Liver (tissue), 8 donors: ENCODE measurements at regions not wholly inside any gene's neighbourhood (a gene's known extent, or its start where the extent isn't known, plus 50 kb on each side); places are given as distances from the start of the nearest gene placed in this dataset.

Experiments
- DNase-seq: peaks from one replicate; pipeline ENCODE4 v3.0.0-alpha.2; 2017; ENCODE audit warnings: low spot score
- H3K27ac ChIP-seq, 2 donors: one replicate each; pipeline ENCODE4 v1.7.0; 2013; ENCODE audit warnings: inconsistent platforms in 2 of 2, low read length in 2 of 2, control low read depth in 1 of 2, low read depth in 1 of 2, mild to moderate bottlenecking in 1 of 2
- H3K27me3 ChIP-seq, 4 donors: one replicate each; pipeline versions ENCODE4 v1.6.1 to v1.7.0; 2013; ENCODE audit warnings: low read length in 3 of 4, inconsistent platforms in 1 of 4, mild to moderate bottlenecking in 1 of 4, moderate library complexity in 1 of 4; ENCODE audit not compliant: control insufficient read depth in 4 of 4, insufficient read depth in 4 of 4
- H3K36me3 ChIP-seq, 4 donors: one replicate each; pipeline versions ENCODE4 v1.6.1 to v1.7.0; 2013; ENCODE audit warnings: low read length in 3 of 4, mild to moderate bottlenecking in 3 of 4, low read depth in 1 of 4, moderate library complexity in 1 of 4; ENCODE audit not compliant: control insufficient read depth in 4 of 4, insufficient read depth in 3 of 4
- H3K4me1 ChIP-seq, 4 donors: one replicate each; pipeline versions ENCODE4 v1.6.1 to v1.7.0; 2013; ENCODE audit warnings: low read length in 3 of 4, mild to moderate bottlenecking in 3 of 4, moderate library complexity in 1 of 4; ENCODE audit not compliant: control insufficient read depth in 4 of 4, insufficient read depth in 4 of 4
- H3K4me3 ChIP-seq, 3 donors: one replicate each; pipeline versions ENCODE4 v1.6.1 to v1.7.0; 2013; ENCODE audit warnings: low read length in 3 of 3, control low read depth in 1 of 3, low read depth in 1 of 3, mild to moderate bottlenecking in 1 of 3
- H3K9ac ChIP-seq, 2 donors: one replicate each; pipeline ENCODE4 v1.7.0; 2013; ENCODE audit warnings: low read length in 2 of 2, mild to moderate bottlenecking in 2 of 2, moderate library complexity in 2 of 2, control low read depth in 1 of 2, low read depth in 1 of 2
- H3K9me3 ChIP-seq, 4 donors: one replicate each; pipeline versions ENCODE4 v1.6.1 to v1.7.0; 2013; ENCODE audit warnings: low read length in 3 of 4; ENCODE audit not compliant: control insufficient read depth in 4 of 4
- ATF3 ChIP-seq: IDR thresholded peaks from 2 replicates; pipeline ENCODE4 v1.6.1; 2016; ENCODE audit warnings: antibody characterized with exemption
- CTCF ChIP-seq: fragments of 150-350 bp; IDR thresholded peaks from 2 replicates; pipeline ENCODE4 v1.5.1; 2017; ENCODE audit warnings: improper control_type of control experiment, low read depth, low read length; ENCODE audit not compliant: missing input control
- EGR1 ChIP-seq, 2 donors: IDR thresholded peaks; 2 replicates each; pipeline ENCODE4 v1.6.1; 2016 to 2018; ENCODE audit warnings: antibody characterized with exemption in 2 of 2, low read depth in 2 of 2
- FOXA1 ChIP-seq: IDR thresholded peaks from 2 replicates; pipeline ENCODE4 v1.6.1; 2016; ENCODE audit warnings: antibody characterized with exemption
- FOXA2 ChIP-seq: IDR thresholded peaks from 2 replicates; pipeline ENCODE4 v1.6.1; 2016; ENCODE audit warnings: antibody characterized with exemption
- GABPA ChIP-seq, 2 donors: IDR thresholded peaks in 1 of 2; conservative IDR thresholded peaks in 1 of 2; 2 replicates each; pipeline ENCODE4 v1.6.1; 2016; ENCODE audit warnings: antibody characterized with exemption in 2 of 2, mild to moderate bottlenecking in 1 of 2, moderate library complexity in 1 of 2
- HNF4A ChIP-seq, 2 donors: conservative IDR thresholded peaks; 2 replicates each; pipeline ENCODE4 v1.6.1; 2016; ENCODE audit warnings: antibody characterized with exemption in 2 of 2, mild to moderate bottlenecking in 2 of 2
- HNF4G ChIP-seq: IDR thresholded peaks from 2 replicates; pipeline ENCODE4 v1.6.1; 2016; ENCODE audit warnings: antibody characterized with exemption
- JUND ChIP-seq, 2 donors: IDR thresholded peaks; 2 replicates each; pipeline ENCODE4 v1.6.1; 2016; ENCODE audit warnings: antibody characterized with exemption in 2 of 2
- MAX ChIP-seq: IDR thresholded peaks from 2 replicates; pipeline ENCODE4 v1.6.1; 2016; ENCODE audit warnings: antibody characterized with exemption
- NR2F2 ChIP-seq: IDR thresholded peaks from 2 replicates; pipeline ENCODE4 v1.6.1; 2016; ENCODE audit warnings: antibody characterized with exemption
- RAD21 ChIP-seq, 2 donors: IDR thresholded peaks; 2 replicates each; pipeline ENCODE4 v1.6.1; 2016; ENCODE audit warnings: antibody characterized with exemption in 2 of 2, mild to moderate bottlenecking in 2 of 2
- REST ChIP-seq: IDR thresholded peaks from 2 replicates; pipeline ENCODE4 v1.6.1; 2016; ENCODE audit warnings: antibody characterized with exemption, mild to moderate bottlenecking
- SP1 ChIP-seq: IDR thresholded peaks from 2 replicates; pipeline ENCODE4 v1.6.1; 2018; ENCODE audit warnings: antibody characterized with exemption, mild to moderate bottlenecking
- TAF1 ChIP-seq: conservative IDR thresholded peaks from 2 replicates; pipeline ENCODE4 v1.6.1; 2016; ENCODE audit warnings: antibody characterized with exemption, mild to moderate bottlenecking
- YY1 ChIP-seq: IDR thresholded peaks from 2 replicates; pipeline ENCODE4 v1.6.1; 2016; ENCODE audit warnings: antibody characterized with exemption, mild to moderate bottlenecking
- ZBTB33 ChIP-seq: IDR thresholded peaks from 2 replicates; pipeline ENCODE4 v1.6.1; 2016; ENCODE audit warnings: antibody characterized with exemption
- WGBS: extraction: QIAGEN DNeasy Blood & Tissue Kit; methylation state at CpG from one replicate; pipeline ENCODE4 v1.1.7; 2013; 5-methylcytosine and 5-hydroxymethylcytosine counted together
- donor health status: healthy.
- donor health status: healthy.
- donor health status: healthy.
- donor health status: healthy.
- donor health status: healthy.

- Histone ChIP-seq H3K9me3 (no peaks in the 10 kb centered on the region), H3K4me1 (no peaks in the 10 kb centered on the region), H3K4me3 (no peak overlapping the region), H3K27ac (no peak overlapping the region), H3K27me3 (no peaks in the 10 kb centered on the region), H3K36me3 (no peaks in the 10 kb centered on the region), H3K9ac (no peak overlapping the region)
- DNase-seq = no peak
- no peak for TF ChIP-seq JUND (IDR thresholded peaks at IDR 0.05)
- no peak for TF ChIP-seq RAD21 (IDR thresholded peaks at IDR 0.05)
- TF ChIP-seq REST = no peak
- no peak for TF ChIP-seq FOXA2
- TF ChIP-seq FOXA1 = no peak
- TF ChIP-seq CTCF = no peak
- no peak for TF ChIP-seq ZBTB33
- TF ChIP-seq HNF4G = no peak
- TF ChIP-seq GABPA (IDR thresholded peaks at IDR 0.05 in 1 of 2, conservative IDR thresholded peaks at IDR 0.05 in 1 of 2) = no peak
- TF ChIP-seq EGR1 (IDR thresholded peaks at IDR 0.05; ENCODE audit: low read depth in 2 of 2) = no peak
- WGBS = 91% methylated on average over 5 of the region's 5 CpGs
Observed at GRCh38 chr7:10079572-10079971, 894.1 kb upstream of the PHF14 start.

GRCh38 chr7:10082896-10083295 is 890.8 kb upstream of the PHF14 start:
- H3K9ac ChIP-seq = no peak overlapping the region
- H3K9me3 ChIP-seq = no peaks in the 10 kb centered on the region
- H3K4me3 ChIP-seq = no peak overlapping the region
- no peaks in the 10 kb centered on the region for H3K27me3 ChIP-seq
- no peaks in the 10 kb centered on the region for H3K36me3 ChIP-seq
- WGBS = 80% methylated on average over 4 of the region's 4 CpGs
- TF ChIP-seq FOXA2 = no peak
- no peak for TF ChIP-seq CTCF
- no peak for TF ChIP-seq HNF4G
- no peak for TF ChIP-seq TAF1
- TF ChIP-seq HNF4A (conservative IDR thresholded peaks at IDR 0.05) = no peak
- TF ChIP-seq FOXA1 = no peak
- no peak for TF ChIP-seq GABPA (IDR thresholded peaks at IDR 0.05 in 1 of 2, conservative IDR thresholded peaks at IDR 0.05 in 1 of 2)
- TF ChIP-seq YY1 = no peak
- no peak for TF ChIP-seq EGR1 (IDR thresholded peaks at IDR 0.05; ENCODE audit: low read depth in 2 of 2)
- no peak for TF ChIP-seq RAD21 (IDR thresholded peaks at IDR 0.05)
- no peak for TF ChIP-seq NR2F2
- TF ChIP-seq JUND (IDR thresholded peaks at IDR 0.05) = no peak
- TF ChIP-seq MAX = no peak
- no peak for TF ChIP-seq ATF3
- no peak for TF ChIP-seq SP1
- no peak overlapping the region for H3K27ac ChIP-seq
- DNase-seq = no peak
- H3K4me1 ChIP-seq = no peaks in the 10 kb centered on the region
